GM21423 (cell line): ENCODE measurements at regions not wholly inside any gene's neighbourhood (a gene's known extent, or its start where the extent isn't known, plus 50 kb on each side); places are given as distances from the start of the nearest gene placed in this dataset.
"Not testable (repeated sequence)": the region's sequence is repeated elsewhere in the genome, so short reads cannot be mapped to it uniquely, and the experiment has no call there.

Experiments
- ATAC-seq: cut with Tn5 transposase; IDR thresholded peaks from one replicate; pipeline ENCODE4 v1.9.1; 2021; ENCODE audit warnings: mild to moderate bottlenecking, moderate library complexity; ENCODE audit not compliant: unreplicated experiment

DNA sequence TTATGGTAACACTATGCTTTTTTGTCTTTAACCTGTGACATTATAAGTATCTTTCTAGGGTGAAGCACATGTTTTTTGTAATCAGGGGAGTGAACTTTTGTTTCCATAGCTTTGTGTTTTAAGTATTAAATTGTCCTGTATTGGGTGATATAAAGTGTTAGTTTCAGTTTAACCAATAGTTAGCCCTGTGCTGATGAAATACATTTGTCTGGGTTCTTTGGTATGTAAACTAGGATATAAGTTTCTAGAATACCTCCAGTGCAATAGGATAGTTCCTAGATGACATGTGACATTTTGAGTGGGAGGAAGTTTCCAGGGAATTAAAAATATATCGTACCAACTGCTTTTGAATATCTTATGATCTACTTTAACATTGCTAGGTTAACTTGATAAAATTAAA is 611.0 kb upstream of the MARCKS start:
- no peak for ATAC-seq

DNA sequence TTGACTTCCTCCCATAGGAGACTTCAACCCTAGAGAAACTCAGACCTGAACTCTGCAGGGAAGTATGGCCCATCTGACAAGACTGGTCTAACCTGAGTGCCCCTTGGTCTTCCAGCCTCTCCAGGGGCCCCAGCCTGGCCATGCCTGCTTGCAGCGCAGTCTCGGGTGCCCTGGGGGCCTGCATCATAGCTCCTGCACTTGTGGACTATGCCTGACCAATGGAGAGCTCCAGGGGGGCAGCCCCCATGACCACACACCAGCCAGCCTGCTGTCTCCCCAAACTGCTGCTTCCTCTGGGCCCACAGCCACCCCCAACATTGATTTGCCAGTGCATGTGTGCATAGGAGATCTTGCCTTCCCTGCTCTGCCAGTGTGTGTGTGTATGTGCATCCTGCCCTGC is 608.6 kb upstream of the MARCKS start:
- no peak for ATAC-seq

DNA sequence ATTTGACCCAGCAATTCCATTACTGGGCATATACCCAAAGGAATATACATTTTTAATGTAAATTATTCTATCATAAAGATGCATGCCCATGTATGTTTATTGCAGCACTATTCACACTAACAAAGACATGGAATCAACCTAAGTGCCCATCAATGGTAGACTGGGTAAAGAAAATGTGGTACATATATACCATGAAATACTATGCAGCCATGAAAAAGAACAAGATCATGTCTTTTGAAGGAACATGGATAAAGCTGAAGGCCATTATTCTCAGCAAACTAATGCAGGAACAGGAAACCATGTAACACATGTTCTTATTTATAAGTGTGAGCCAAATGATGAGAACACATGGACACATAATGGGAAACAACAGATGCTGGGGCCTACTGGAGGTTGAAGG is 603.0 kb upstream of the MARCKS start:
- ATAC-seq = not testable (repeated sequence)

DNA sequence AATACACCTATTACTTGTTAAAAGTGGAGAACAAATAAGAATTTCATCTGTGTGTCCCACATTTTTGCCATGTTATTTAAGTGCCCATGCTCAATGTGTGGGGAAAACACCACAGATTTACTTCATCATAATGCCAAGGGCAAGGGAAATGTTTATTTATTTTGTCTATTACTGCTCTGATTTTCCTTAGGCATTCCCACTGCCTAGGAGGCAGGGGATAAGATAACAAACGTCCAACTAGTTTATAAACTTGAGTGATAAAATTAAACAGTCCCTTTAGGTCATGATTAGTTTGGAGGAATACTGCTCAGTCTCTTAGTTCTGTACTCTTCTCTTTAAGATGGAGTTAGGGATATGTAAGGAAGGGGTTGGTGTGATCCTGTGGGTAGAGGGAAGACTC is 598.4 kb upstream of the MARCKS start:
- ATAC-seq = no peak

DNA sequence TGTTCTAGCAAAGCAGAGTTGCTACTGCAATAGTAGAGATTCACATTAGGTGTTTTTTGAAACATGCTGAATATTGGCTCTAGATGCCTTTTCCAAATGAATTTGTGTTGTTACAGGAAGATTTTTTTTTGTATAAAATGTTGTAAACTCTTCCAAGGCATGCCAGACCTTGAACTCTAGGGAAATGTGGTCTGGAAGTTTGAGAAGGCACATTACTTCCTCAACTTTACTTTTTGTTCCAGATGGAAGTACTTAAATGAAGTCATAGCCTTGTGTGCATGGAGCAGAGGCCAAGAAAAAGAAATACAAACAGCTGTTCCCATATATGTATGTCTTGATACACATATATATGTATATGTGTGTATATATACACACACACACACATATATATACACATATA is 585.7 kb upstream of the MARCKS start:
- ATAC-seq = no peak

DNA sequence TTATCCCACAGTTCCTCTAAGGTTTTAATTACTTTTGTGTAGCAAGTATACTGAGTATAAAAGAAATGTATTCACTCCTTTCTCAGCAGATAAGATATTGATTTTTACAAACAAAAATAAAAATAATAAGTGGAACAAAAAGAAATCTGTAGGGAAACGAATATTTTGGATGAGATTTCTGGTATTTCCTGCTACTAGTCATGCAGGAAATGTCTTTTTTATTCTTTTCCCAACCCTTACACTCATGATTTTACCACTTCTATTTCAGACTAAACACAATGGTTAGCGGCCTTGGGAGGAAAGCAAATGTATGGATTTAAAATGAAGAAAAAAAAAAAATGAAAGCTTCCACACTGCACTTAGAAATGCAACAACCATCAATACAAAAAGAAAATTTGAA is 580.5 kb upstream of the MARCKS start:
- ATAC-seq = no peak

DNA sequence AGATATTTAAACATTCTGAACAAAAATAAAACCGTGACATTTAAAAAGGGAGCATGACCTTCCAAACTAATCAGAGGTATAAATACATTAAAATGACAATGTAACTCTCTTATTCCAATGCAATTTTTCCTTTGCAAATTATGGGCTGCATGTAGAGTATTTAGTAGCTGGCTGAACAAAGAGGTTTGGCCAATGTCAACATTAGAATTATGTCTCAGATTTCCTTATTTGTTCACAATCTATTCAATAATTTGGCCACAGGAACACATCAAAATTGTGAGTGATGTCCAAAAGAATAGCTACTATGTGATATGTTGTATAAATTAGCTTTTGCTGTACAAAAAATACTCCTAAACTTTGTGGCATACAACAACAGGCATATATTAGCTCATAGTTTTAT is 580.0 kb upstream of the MARCKS start:
- ATAC-seq = no peak

DNA sequence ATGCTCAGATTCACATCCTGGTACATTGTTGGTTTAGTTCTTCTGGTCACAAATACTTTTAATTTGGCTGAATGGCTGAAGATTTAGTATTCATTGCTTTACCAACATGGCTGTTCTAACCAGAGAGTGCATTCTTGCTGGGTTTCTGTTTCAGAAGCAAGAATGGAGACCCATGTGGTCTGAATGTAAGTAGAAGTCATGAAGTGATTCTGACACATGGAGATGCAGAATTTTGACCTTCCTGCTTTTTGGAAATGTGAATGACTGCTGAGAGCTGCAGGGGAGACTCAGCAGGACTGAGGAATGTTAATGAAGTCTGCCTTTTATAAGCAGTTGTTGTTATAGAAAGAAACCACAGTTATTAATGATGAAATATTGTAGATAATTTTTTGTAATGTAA is 576.1 kb upstream of the MARCKS start:
- ATAC-seq = no peak

DNA sequence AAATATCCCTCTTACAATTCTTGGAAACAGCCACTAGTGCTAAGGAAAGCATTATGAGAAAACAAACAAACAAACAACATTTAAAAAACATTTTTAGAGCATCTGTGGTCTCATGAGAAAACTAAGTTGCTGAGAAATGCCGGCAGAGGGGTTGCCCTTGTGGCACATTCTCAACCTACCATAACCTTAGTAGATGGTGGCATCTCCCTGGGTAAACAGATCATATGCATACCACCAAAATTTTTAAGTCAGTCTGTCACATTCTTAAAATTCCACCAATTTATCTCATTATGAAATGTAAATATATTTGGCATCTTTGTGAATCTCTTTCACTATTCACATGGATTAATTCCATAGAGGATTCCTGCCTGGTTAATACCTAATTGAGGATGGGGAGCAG is 575.7 kb upstream of the MARCKS start:
- ATAC-seq = no peak

DNA sequence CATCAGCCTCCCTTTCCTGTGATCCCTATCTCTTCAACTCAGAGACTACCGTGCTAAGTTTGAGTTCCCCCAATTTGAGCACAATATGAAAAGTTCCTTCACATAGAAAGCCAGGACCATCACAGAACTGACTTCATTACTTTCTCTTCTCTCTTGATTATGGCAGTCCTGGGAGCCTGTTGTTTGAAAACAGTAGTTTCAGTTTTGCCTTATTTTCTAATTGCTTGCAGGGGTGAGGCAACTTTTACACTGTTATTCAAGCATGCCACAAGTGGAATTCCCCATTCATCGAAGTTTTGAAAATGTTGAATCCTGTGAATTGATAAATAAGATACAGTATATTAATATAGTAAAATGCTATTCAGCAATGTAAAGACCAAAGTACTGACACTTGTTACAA is 569.7 kb upstream of the MARCKS start:
- ATAC-seq = no peak

DNA sequence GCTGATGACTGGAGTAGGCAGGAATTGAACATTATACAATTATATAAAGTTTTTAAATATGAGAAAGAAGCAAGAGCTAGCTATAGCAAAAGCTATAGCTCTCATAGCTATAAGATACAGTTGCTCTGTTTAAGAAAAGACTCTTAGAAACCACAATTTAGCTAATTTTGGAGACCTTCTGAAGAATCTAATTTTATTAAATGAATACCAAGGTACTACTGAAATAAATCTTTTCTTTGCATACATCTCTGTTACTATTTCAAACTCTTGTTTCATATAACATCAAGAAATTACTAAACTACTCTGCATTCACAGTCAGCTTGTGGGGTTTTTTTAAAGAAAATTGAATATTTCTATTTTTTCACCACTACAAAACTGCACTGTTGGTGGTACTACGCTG is 568.7 kb upstream of the MARCKS start:
- no peak for ATAC-seq

DNA sequence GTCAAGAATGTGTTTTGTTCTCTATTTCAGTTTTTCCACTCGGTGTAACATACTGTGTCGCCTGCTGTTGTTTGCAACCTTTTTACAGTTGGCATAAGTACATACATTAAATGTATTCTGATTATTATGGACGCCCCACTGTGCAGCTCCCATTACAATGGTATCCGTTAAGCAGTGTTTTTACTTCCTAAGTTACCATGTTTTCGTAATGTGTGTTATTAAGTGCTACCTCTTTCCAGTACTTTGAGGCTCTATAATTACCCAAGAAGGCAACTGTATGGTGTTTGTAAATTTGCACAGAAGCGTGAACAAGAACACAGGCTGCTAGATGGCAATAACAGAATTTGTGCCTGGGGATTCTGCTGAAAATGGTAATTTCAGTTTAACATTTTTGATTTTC is 568.0 kb upstream of the MARCKS start:
- no peak for ATAC-seq

DNA sequence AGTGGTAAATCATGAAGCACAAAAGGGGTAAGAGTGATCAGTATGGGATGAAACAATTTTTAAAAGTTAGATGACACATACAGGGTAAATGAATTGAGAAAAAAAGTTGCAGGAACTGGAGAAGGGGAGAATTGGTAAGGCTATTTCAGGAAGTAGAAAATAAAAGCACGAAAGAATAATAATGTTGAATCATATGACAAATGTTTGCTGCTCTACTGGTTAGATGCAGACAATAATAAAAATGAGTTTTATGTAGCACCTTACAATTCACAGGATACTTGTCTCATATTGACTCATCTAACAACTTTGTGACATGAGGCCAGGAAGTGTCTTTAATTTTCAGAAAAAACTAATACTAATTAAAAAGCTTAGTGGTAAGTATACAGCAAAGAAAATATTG is 566.5 kb upstream of the MARCKS start:
- ATAC-seq = no peak

DNA sequence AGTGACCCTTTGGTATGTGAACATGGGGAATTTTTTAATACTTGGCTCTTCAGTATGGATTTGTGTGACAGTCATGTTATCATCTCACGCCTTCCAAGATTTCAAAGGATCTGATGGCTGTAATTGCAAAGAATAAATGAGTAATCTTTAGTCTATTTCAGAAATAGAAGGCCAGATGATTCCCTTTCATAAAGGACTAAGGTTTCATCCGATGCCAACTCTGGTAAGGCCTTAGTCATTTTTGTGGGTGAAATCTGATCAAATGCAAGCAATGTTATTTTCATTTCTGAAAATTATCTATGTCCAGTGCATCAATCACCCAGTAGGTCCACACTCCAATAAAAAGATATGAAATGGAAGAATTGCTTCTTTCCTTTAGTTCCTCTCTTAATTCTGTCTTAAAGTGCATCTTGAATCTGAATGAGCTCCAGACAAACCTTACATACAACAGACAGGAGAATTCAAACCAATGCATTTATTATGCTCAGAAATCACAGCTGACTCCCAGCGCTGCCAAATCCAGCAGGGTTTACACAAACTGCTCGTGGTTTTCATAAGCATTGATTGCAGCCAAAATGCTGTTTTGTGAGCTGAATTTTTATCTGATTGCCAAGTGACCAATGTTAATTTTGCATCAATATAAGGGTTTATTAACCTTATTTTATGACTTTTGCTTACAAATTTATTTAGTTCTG is 565.2 kb upstream of the MARCKS start:
- ATAC-seq = no peak

DNA sequence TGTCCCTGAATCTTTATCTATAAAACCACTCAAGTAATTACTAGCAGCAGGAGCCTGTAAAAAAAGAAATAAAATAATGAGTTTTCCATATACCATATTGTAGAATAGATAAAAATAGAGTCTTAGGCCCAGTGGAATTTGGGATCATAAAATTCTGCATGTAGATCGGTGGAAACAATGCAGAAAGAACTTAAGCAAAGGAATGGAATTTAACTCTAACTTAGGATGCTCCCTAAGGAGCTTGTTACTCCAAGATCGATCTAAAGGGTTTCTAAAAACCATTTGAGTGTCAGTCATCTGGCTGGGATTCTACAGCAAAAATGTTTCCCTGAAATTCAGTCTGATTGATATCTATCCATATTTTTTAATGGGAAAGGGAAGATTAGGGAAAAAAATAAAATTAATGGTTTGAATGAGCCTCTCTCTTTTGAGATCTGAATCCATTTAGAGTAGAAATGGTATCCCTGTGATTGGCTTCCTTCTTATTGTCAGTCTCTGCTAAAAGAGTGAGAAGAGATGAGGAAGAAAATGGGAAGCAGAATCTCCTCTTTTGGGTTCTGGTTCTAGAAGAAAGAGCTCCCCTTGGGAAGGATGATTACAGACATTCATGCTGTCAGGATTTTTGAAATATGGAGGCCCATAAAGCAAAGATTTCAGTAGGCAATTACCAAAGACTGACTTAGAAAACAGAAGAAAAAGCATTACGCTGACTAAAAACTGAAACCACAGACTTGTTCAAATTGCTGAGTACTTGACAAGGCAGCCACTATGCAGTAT is 564.3 kb upstream of the MARCKS start:
- ATAC-seq = peak; percentile 67

DNA sequence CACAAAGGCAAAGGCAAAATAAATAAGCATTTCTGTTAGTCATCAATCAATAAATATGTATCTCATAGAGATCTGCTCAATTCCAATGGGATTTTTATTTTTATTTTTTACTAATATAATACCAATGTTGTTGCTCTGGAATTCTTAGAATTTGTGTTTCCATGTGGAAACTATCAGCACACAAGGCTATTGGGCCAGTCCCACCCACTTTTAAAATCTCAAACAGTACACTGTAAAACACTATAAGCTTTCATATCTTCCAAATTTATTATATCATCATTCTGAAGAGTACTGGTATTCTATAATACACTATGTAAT is 563.8 kb upstream of the MARCKS start:
- ATAC-seq = no peak

DNA sequence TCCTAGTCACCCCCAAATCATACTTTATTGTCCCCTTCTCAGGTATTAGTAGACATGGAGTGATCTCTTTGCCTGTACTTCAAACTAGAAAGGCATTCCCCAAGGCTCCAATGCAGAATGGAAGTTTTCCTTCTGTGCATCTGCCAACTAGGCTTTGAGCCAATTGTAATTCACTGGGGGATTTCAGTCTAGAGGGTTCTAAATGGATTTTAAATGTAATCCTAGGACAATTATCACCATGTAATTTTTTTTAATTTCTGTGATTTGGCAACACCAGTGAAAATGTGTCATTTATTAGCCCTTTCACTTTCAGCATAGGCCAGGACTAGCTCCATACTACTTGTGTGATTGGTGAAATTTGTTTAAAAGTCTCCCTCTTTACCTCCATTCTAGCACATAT is 557.6 kb upstream of the MARCKS start:
- no peak for ATAC-seq

DNA sequence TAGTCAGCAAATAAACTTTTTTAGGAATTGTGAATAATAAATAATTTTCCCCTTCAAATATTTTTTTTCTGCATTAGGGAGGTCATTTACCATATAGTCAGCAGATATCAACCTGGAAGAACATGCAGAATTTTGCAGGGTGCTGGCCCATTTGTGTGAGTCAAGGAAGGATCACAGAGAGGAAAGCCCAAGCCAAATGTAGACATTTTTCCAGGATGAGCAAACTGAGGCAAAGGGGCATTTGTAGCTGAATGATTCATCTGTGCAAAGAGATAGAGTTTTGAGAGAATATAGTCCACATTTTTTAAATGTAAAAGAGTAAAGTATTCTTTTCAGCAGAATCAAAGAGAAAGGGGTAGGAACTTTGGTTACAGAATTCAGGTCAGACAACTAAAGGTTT is 555.5 kb upstream of the MARCKS start:
- no peak for ATAC-seq

DNA sequence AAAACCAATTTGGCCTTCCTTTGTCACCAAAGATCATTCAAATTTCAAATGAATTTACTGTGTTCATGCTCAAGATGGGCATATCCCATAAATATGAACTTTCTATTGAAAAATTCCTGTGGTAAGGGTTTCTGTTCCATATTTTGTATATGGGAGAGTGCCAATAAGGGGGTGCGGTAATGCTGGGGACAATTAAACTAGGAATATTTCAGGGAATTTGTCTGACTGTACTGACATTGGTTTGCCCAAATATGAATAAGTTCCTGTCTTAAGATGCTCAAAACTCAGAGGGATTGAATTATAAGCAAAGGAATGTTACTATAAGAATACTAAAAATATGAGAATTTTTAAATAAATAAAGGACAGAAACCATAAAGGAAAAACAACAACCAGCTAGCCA is 553.0 kb upstream of the MARCKS start:
- ATAC-seq = no peak

DNA sequence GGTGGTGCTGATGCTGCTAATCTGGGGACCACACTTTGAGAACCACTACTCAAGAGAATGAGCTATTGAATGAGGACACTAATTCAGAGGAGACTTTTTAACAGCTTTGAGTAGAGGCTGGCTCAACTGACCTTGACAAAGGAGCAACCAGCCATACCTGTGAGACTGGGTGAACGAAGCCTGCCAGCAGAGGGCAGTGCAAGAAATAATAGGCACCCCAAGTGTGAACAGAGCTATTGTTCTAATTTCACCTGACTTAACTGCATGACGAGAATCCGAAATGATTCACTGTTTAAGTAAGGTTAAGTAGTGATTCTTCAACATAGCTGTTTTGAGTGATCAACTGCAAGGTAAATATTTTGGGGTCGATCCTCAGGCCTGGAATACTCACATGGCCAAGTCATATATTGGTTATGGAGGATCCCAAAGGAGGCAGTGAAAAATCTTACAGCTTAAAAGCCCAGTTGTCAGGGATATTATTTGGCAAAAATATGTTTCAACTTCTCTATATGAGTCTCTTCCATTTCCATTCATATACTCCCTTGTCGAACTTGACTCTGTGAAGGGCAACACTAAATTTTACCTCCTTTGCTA is 550.5 kb upstream of the MARCKS start:
- ATAC-seq = peak; percentile 92

DNA sequence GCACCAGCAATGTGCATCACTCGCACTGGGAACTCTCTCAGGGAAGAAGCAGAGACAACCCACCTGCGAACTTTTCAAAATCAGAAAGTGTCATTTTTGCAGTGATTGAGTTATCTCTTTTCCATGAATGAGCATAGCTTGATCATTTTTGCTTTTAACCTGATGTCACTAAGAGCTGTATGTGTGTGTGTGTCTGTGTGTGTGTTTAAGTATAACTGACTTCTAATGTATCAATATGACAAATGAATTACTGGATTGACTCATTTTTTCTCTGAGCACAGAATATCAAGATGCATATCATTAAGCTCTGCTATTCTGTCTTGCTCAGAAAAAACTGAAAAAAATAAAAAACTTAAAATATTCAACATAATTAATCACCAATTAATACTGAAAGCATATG is 548.9 kb upstream of the MARCKS start:
- ATAC-seq = no peak

DNA sequence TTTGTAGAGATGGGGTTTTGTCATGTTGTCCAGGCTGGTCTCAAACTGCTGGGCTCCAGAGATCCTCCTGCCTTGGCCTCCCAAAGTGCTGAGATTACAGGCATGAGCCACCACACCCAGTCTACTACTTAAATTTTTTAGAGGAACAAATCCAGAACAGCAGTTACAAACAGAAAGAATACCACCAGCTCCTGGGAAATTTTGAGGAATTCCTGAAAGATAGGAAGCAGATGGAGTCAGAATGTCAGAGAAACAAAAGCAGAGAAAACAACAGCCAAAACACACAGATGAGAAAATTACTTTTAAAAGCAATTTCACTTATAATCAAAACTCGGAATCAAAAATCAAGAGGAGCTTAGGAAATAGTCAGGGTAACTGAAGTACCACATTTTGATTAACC is 543.3 kb upstream of the MARCKS start:
- ATAC-seq = no peak

DNA sequence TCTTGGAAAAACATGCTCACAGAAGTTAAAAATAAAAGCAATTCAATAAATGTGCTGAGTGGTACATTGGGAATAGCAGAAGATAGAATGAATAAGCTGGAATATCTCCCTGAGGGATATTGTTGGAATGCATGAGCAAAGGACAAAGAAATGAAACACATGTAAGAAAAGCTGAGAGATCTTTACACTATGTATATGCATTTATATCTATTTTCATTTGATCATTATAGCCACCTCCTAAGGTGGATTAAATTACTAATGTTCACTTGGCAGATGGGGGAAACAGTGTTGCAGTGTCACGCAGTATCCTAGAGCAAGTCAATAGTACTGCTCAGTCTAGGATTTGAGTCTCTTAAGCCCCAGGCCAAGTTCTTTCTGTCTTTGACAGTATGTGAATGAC is 542.0 kb upstream of the MARCKS start:
- ATAC-seq = no peak
